Testis (tissue), 2 donors: ENCODE measurements at regions not wholly inside any gene's neighbourhood (a gene's known extent, or its start where the extent isn't known, plus 50 kb on each side); places are given as distances from the start of the nearest gene placed in this dataset.

Experiments
- CTCF ChIP-seq, 3 experiments: fragments of 450-650 bp in 2 of 3; fragments of 200-600 bp in 1 of 3; sonication (generic) in 1 of 3; IDR thresholded peaks; one replicate each; pipeline ENCODE4 v1.5.1; 2016 to 2019; ENCODE audit warnings: antibody characterized with exemption in 3 of 3, mild to moderate bottlenecking in 2 of 3, moderate library complexity in 1 of 3
- POLR2A ChIP-seq: fragments of 450-650 bp; IDR thresholded peaks from one replicate; pipeline ENCODE4 v1.6.1; 2017; ENCODE audit warnings: antibody characterized with exemption, mild to moderate bottlenecking, moderate library complexity

DNA sequence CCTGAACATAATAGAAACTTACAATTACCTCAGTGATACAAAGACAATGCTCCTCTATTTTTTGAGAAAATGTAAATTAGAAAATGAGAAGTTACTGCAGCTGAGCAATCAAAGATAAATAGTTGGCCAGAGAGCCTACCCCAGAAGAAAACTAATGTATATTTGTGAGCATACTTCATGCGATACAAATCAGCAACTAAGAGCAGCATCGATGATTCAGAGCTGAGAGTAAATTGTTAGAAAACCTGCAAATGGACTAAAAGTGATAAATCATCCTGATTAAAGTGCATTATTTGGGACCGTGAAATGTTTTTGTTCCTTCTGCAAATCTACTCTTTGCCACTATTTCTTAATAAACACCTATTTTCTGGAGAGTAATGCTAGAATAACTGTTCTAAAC, 285.7 kb downstream of the PPP1R3A start:
- no peak for TF ChIP-seq CTCF (IDR thresholded peaks at IDR 0.05)
- no peak for TF ChIP-seq POLR2A
